ENCODE measurements at regions not wholly inside any gene's neighbourhood (a gene's known extent, or its start where the extent isn't known, plus 50 kb on each side); places are given as distances from the start of the nearest gene placed in this dataset.

DNA sequence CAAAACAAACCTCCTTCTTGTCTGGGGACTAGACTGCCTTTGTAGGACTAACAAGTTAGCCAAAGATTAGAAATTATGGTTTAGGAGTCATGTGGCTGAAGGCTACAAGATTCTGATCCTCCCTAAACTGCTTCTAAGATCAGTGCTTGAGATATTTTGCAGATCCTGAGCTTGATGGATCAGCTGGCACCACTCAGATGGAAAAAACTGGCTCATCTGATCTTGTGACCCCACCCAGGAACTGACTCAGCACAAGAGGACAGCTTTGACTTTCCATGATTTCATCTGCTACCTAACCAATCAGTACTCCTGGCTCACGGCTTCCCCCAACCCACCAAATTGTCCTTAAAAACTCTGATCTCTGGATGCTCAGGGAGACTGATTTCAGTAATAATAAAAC lies 271.5 kb upstream of the TAC1 start (continued):
- TF ChIP-seq CTBP2 (IDR thresholded peaks at IDR 0.05; ENCODE audit: borderline replicate concordance, insufficient read depth, insufficient read length, low read length): no peak

DNA sequence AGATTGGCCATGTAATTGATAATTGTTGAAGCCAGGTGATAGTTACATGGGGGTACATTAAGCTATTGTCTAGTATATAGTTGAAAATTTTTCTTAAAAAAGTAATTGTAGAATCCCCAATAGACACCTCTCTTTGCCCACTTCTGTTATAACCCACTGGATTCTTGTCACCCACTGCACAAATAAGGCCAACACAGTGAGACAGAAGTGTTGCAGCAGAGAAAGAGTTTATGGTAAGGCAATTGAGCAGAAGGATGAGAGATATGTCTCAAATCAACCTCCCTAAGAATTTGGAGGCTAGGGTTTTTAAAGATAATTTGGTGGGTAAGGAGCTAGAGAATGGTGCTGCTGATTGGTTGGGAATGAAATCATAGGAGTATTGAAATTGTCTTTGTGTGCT lies 270.3 kb upstream of the TAC1 start:
- Histone ChIP-seq H3K79me1 (ENCODE audit: low read depth, low read length) (no peaks in the 10 kb centered on the region), H3K56ac (replicated peaks; ENCODE audit: insufficient read length, low read depth, low read length) (no peak overlapping the region), H3K36me3 (ENCODE audit: control insufficient read depth in 2 of 4, insufficient read depth in 4 of 4, low read length in 3 of 4) (no peaks in the 10 kb centered on the region), H3K4ac (replicated peaks; ENCODE audit: insufficient read length, low read depth, low read length) (no peak overlapping the region), H3K4me1 (replicated peaks in 1 of 4; ENCODE audit: control insufficient read depth in 3 of 4, insufficient read depth in 4 of 4, low read length in 3 of 4) (no peaks in the 10 kb centered on the region), H3K9ac (replicated peaks in 1 of 4; ENCODE audit: extremely low read depth in 1 of 4, low read depth in 3 of 4, low read length in 3 of 4) (no peak overlapping the region), H2BK120ac (replicated peaks; ENCODE audit: low read depth, low read length) (no peak overlapping the region), H3K23ac (ENCODE audit: insufficient read length) (no peak overlapping the region), H4K8ac (ENCODE audit: extremely low read depth, insufficient read depth, low read length) (no peak overlapping the region), H4K5ac (ENCODE audit: insufficient read length, low read depth, low read length) (no peak overlapping the region), H2AFZ (ENCODE audit: low read length) (no peak overlapping the region), H2BK12ac (ENCODE audit: low read depth, low read length) (no peak overlapping the region), H3K4me3 (ENCODE audit: extremely low read depth in 1 of 4, insufficient read depth in 2 of 4, low read depth in 3 of 4, low read length in 4 of 4) (no peak overlapping the region), H2BK15ac (ENCODE audit: low read length) (no peak overlapping the region), H2BK20ac (ENCODE audit: low read length) (no peak overlapping the region), H3K79me2 (ENCODE audit: control insufficient read depth in 1 of 2, insufficient read depth in 2 of 2, low read length in 2 of 2) (no peaks in the 10 kb centered on the region), H3K27ac (ENCODE audit: low read depth, low read length) (no peak overlapping the region), H2BK5ac (ENCODE audit: low read depth, low read length) (no peak overlapping the region), H3K18ac (ENCODE audit: extremely low read depth, low read length) (no peak overlapping the region), H3K14ac (ENCODE audit: insufficient read length) (no peak overlapping the region), H3K4me2 (ENCODE audit: insufficient read depth in 1 of 2, low read depth in 2 of 2, low read length in 2 of 2) (no peak overlapping the region), H3K23me2 (ENCODE audit: low read depth, low read length) (no peaks in the 10 kb centered on the region), H3K9me3 (ENCODE audit: insufficient read depth in 2 of 2, low read depth in 1 of 2, low read length in 1 of 2) (no peaks in the 10 kb centered on the region), H4K20me1 (replicated peaks in 1 of 2; ENCODE audit: control insufficient read depth in 1 of 2, insufficient read depth in 2 of 2, low read length in 2 of 2) (no peaks in the 10 kb centered on the region), H2AK5ac (ENCODE audit: low read depth, low read length) (no peak overlapping the region), H3K27me3 (replicated peaks in 1 of 4; ENCODE audit: control insufficient read depth in 3 of 4, extremely low read depth in 1 of 4, insufficient read depth in 3 of 4, low read length in 3 of 4) (no peaks in the 10 kb centered on the region), H4K91ac (replicated peaks; ENCODE audit: insufficient read length, low read length) (no peak overlapping the region)
- FAIRE-seq: no peak
- POLR2A ChIA-PET (ENCODE audit: partially characterized antibody): no interaction called here
- CTCF ChIA-PET (ENCODE audit: partially characterized antibody): interaction anchor here (0.6 to 0.8 kb wide), 2 partner anchors 195 to 334 kb away, joined by 3 read pairs; no protein-coding TSS in a partner anchor
- no peak for DNase-seq (ENCODE audit: low read depth in 1 of 2, low spot score in 2 of 2)
- TF ChIP-seq EP300 (IDR thresholded peaks at IDR 0.05; ENCODE audit: borderline replicate concordance in 1 of 2, low read depth in 2 of 2, low read length in 2 of 2) (no peak), RNF2 (IDR thresholded peaks at IDR 0.05; ENCODE audit: borderline replicate concordance, low read depth, low read length, missing control alignments, poor library complexity, severe bottlenecking) (no peak), RFX5 (IDR thresholded peaks at IDR 0.05; ENCODE audit: borderline replicate concordance, low read depth, low read length) (no peak), POLR2AphosphoS5 (IDR thresholded peaks at IDR 0.05; ENCODE audit: low read depth, low read length) (no peak), PHF8 (conservative IDR thresholded peaks at IDR 0.05; ENCODE audit: low read depth, low read length) (no peak), SUZ12 (IDR thresholded peaks at IDR 0.05; ENCODE audit: low read length) (no peak), ASH2L (IDR thresholded peaks at IDR 0.05; ENCODE audit: low read length) (no peak), RBBP5 (IDR thresholded peaks at IDR 0.05; ENCODE audit: borderline replicate concordance, low read depth, low read length) (no peak), TAF1 (IDR thresholded peaks at IDR 0.05; ENCODE audit: low read depth, low read length) (no peak), KDM4A (IDR thresholded peaks at IDR 0.05; ENCODE audit: low read depth, low read length, severe bottlenecking) (no peak), JUND (IDR thresholded peaks at IDR 0.05; ENCODE audit: low read length) (no peak)
- TF ChIP-seq, protein P1, sequence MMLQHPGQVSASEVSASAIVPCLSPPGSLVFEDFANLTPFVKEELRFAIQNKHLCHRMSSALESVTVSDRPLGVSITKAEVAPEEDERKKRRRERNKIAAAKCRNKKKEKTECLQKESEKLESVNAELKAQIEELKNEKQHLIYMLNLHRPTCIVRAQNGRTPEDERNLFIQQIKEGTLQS (IDR thresholded peaks at IDR 0.05; ENCODE audit: insufficient read depth, low read depth, low read length): no peak
